Gastrocnemius medialis (tissue), 4 donors: ENCODE measurements at regions not wholly inside any gene's neighbourhood (a gene's known extent, or its start where the extent isn't known, plus 50 kb on each side); places are given as distances from the start of the nearest gene placed in this dataset.

ENCODE experiments used
- POLR2A ChIP-seq, 2 donors: fragments of 450-650 bp; IDR thresholded peaks; one replicate each; pipeline ENCODE4 v1.6.1; 2017; ENCODE audit warnings: antibody characterized with exemption in 2 of 2, mild to moderate bottlenecking in 2 of 2, moderate library complexity in 2 of 2
- TF ChIP-seq, protein P1 (sequence below), 5 experiments: fragments of 450-650 bp in 3 of 5; fragments of 200-600 bp in 2 of 5; sonication (generic) in 2 of 5; IDR thresholded peaks in 4 of 5; conservative IDR thresholded peaks in 1 of 5; 1 replicate in 4 of 5; 2 replicates in 1 of 5; pipeline ENCODE4 v1.5.1; 2016 to 2019; ENCODE audit warnings: antibody characterized with exemption in 5 of 5, mild to moderate bottlenecking in 3 of 5, moderate library complexity in 3 of 5

GRCh38 chr6:21729431-21729830 lies 135.9 kb downstream of the SOX4 start:
- TF ChIP-seq, protein P1, sequence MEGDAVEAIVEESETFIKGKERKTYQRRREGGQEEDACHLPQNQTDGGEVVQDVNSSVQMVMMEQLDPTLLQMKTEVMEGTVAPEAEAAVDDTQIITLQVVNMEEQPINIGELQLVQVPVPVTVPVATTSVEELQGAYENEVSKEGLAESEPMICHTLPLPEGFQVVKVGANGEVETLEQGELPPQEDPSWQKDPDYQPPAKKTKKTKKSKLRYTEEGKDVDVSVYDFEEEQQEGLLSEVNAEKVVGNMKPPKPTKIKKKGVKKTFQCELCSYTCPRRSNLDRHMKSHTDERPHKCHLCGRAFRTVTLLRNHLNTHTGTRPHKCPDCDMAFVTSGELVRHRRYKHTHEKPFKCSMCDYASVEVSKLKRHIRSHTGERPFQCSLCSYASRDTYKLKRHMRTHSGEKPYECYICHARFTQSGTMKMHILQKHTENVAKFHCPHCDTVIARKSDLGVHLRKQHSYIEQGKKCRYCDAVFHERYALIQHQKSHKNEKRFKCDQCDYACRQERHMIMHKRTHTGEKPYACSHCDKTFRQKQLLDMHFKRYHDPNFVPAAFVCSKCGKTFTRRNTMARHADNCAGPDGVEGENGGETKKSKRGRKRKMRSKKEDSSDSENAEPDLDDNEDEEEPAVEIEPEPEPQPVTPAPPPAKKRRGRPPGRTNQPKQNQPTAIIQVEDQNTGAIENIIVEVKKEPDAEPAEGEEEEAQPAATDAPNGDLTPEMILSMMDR (IDR thresholded peaks at IDR 0.05 in 4 of 5, conservative IDR thresholded peaks at IDR 0.05 in 1 of 5): no peak
- no peak for TF ChIP-seq POLR2A (IDR thresholded peaks at IDR 0.05)
